Mesothelial cell of epicardium (in vitro differentiated cells): ENCODE measurements at regions not wholly inside any gene's neighbourhood (a gene's known extent, or its start where the extent isn't known, plus 50 kb on each side); places are given as distances from the start of the nearest gene placed in this dataset.
A peak's percentile ranks its signal among the peaks of the same experiment; 100 is the strongest.

Source experiments
- DNase-seq, 2 experiments: peaks; one replicate each; pipeline ENCODE4 v3.0.0; 2021; ENCODE audit warnings: low spot score in 2 of 2; ENCODE audit not compliant: unreplicated experiment in 2 of 2
- H3K27ac Mint-ChIP-seq: 2 replicates; pipeline ENCODE4 v1.8.0; 2021; ENCODE audit warnings: mixed read lengths
- H3K27me3 Mint-ChIP-seq: 2 replicates; pipeline ENCODE4 v1.8.0; 2021; ENCODE audit warnings: low read depth, mixed read lengths
- H3K36me3 Mint-ChIP-seq: 2 replicates; pipeline ENCODE4 v1.8.0; 2021; ENCODE audit warnings: mixed read lengths
- H3K4me1 Mint-ChIP-seq: 2 replicates; pipeline ENCODE4 v1.8.0; 2021; ENCODE audit warnings: mixed read lengths
- H3K4me3 Mint-ChIP-seq: 2 replicates; pipeline ENCODE4 v1.8.0; 2021; ENCODE audit warnings: mild to moderate bottlenecking, moderate library complexity, mixed read lengths
- H3K9me3 Mint-ChIP-seq: 2 replicates; pipeline ENCODE4 v1.8.0; 2021; ENCODE audit warnings: mixed read lengths
- TF ChIP-seq, protein P1 (sequence below): fragments of 200-600 bp; sonication (generic); IDR thresholded peaks from one replicate; pipeline ENCODE4 v1.5.0; 2021; ENCODE audit warnings: antibody characterized with exemption; ENCODE audit not compliant: unreplicated experiment

DNA sequence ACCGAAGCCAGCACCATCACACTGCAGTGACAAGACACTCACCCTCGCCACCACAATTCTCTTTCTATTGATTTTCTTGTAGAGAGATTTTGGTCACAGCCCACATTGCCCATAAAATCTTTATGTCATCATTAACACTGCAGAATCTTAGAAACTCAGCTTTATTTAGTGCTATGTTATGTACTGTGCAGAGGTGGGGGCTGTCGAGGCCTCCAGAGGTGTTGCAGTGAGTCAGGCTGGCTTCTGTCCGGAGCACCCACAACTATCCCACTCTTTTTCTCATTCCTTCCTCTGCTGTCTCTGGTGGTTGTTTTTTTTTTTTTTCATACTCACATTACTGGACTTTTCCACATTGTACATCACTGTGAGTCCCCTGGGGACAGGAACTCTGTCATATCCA lies 677.4 kb upstream of the HS6ST1 start:
- peaks cover 4% of the 10 kb centered on the region for H3K36me3 Mint-ChIP-seq
- no peak for DNase-seq
- no peak overlapping the region for H3K4me3 Mint-ChIP-seq
- H3K27ac Mint-ChIP-seq = no peak overlapping the region
- H3K9me3 Mint-ChIP-seq = peaks cover 23% of the 10 kb centered on the region
- TF ChIP-seq, protein P1, sequence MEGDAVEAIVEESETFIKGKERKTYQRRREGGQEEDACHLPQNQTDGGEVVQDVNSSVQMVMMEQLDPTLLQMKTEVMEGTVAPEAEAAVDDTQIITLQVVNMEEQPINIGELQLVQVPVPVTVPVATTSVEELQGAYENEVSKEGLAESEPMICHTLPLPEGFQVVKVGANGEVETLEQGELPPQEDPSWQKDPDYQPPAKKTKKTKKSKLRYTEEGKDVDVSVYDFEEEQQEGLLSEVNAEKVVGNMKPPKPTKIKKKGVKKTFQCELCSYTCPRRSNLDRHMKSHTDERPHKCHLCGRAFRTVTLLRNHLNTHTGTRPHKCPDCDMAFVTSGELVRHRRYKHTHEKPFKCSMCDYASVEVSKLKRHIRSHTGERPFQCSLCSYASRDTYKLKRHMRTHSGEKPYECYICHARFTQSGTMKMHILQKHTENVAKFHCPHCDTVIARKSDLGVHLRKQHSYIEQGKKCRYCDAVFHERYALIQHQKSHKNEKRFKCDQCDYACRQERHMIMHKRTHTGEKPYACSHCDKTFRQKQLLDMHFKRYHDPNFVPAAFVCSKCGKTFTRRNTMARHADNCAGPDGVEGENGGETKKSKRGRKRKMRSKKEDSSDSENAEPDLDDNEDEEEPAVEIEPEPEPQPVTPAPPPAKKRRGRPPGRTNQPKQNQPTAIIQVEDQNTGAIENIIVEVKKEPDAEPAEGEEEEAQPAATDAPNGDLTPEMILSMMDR = no peak
- no peaks in the 10 kb centered on the region for H3K27me3 Mint-ChIP-seq
- no peaks in the 10 kb centered on the region for H3K4me1 Mint-ChIP-seq

DNA sequence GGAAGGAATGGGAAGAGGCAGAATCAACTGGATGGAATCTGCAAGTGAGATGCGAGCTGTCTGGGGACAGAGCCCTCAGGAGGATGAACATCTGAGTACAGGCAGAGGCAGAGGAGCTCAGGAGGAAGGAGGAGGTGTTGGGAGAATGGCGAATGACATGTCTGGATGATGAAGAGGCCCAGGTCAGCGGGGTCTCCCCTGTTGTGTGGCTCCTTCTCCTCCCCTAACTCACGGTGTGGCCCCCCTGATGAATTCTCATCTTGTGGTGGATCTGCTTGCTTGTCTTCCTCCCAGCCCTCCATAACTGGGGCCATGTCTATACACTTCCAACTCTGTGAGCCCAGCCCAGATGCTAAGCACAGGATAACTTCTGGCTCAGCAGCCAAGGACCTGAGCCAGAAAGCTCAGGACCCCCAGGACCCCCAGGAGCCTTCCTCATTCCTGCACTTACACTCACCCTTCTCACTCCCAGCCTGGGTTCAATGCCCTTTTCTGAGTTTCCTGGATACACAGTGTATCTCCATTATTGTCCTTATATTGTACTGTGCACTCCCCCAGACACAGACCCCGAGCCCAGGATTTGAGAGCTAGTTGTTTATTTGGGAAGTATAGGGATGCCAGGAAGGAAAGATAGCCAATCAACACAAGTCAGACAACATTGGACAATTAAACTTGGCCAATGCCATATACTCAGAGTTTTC lies 678.6 kb upstream of the HS6ST1 start:
- H3K4me1 Mint-ChIP-seq = no peaks in the 10 kb centered on the region
- H3K36me3 Mint-ChIP-seq = peaks cover under 1% of the 10 kb centered on the region
- no peak overlapping the region for H3K27ac Mint-ChIP-seq
- TF ChIP-seq, protein P1 = no peak
- no peaks in the 10 kb centered on the region for H3K27me3 Mint-ChIP-seq
- peaks cover 22% of the 10 kb centered on the region for H3K9me3 Mint-ChIP-seq
- H3K4me3 Mint-ChIP-seq = no peak overlapping the region
- no peak for DNase-seq

DNA sequence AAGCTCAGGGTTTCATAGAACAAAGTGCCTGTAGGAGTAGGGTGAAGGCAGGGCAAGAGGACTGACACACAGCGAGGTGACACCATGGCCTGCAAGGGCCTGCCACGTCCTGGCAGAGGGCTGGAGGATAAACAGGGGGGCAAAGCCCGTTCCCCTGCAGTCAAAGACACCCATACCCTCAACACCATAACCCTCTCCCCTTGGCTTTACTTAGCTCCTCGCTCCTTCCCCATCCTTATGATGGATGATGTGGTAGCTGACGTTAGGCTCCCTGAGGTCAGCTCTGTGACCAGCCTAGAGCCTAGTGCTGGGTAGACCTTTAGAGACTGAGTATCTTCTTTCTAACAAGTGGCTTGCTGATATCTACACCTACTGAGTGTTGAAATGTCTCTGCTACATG lies 683.3 kb upstream of the HS6ST1 start:
- no peak overlapping the region for H3K4me3 Mint-ChIP-seq
- TF ChIP-seq, protein P1 = no peak
- peaks cover 18% of the 10 kb centered on the region for H3K9me3 Mint-ChIP-seq
- DNase-seq = no peak
- peaks cover 21% of the 10 kb centered on the region for H3K4me1 Mint-ChIP-seq
- H3K36me3 Mint-ChIP-seq = peaks cover 3% of the 10 kb centered on the region
- H3K27ac Mint-ChIP-seq = no peak overlapping the region
- H3K27me3 Mint-ChIP-seq = no peaks in the 10 kb centered on the region

DNA sequence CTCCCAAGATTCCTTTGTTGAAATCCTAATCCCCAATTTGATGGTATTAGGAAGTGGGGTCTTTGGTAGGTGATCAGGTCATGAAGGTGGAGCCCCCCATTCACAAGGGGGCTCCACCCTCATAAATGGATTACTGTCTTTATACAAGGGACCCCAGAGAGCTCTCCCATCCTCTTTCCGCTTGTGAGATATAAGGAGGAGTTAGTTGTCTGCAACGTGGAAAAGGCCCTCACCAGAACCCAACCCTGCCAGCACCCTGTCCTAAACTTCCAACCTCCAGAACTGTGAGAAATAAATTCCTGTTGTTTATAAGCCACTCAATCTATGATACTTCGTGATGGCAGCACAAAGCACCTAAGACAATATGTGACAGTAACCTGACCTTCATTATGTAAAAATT lies 684.1 kb upstream of the HS6ST1 start:
- no peaks in the 10 kb centered on the region for H3K27me3 Mint-ChIP-seq
- H3K36me3 Mint-ChIP-seq = peaks cover 3% of the 10 kb centered on the region
- H3K27ac Mint-ChIP-seq = no peak overlapping the region
- no peak for DNase-seq
- TF ChIP-seq, protein P1 = no peak
- H3K9me3 Mint-ChIP-seq = peaks cover 18% of the 10 kb centered on the region
- peaks cover 29% of the 10 kb centered on the region for H3K4me1 Mint-ChIP-seq
- H3K4me3 Mint-ChIP-seq = no peak overlapping the region

DNA sequence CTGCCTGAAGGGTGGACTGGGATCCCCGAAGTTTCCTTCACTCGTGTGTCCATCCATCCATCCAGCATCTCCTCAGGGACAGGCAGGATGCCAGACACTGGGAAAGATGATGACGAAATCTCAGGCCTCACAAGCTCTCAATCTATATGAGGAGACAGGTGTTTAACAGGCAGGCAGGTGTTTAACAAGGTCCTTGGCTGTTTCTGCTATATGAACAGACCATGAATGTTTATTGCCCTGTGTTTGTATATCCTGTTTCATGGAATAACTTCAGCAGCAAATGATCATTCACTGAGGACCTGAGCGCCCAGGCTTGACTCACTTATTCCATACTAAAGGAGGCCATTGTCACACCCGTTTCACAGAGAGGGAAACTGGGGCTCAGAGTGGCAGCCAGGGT lies 685.8 kb upstream of the HS6ST1 start:
- H3K27me3 Mint-ChIP-seq = peaks cover 3% of the 10 kb centered on the region
- TF ChIP-seq, protein P1 = no peak
- no peak for DNase-seq
- no peak overlapping the region for H3K4me3 Mint-ChIP-seq
- peaks cover 18% of the 10 kb centered on the region for H3K9me3 Mint-ChIP-seq
- peaks cover 29% of the 10 kb centered on the region for H3K4me1 Mint-ChIP-seq
- H3K27ac Mint-ChIP-seq = peak overlapping the region; percentile 45
- peaks cover 3% of the 10 kb centered on the region for H3K36me3 Mint-ChIP-seq
